IMR-90 (cell line): ENCODE measurements at regions not wholly inside any gene's neighbourhood (a gene's known extent, or its start where the extent isn't known, plus 50 kb on each side); places are given as distances from the start of the nearest gene placed in this dataset.

Source experiments
- ATAC-seq: fragments of 200-7000 bp; cut with Tn5 transposase; 2 replicates; pipeline ENCODE4 v1.9.1; 2020; ENCODE audit warnings: low read depth, mild to moderate bottlenecking, moderate library complexity
- BruUV-seq: library from RNA; stranded (reverse); fragments of 400-500 nt; replicated peaks from 2 replicates; lab custom pipeline; 2021; lab: Mats Ljungman, UMichigan
- CTCF ChIA-PET: fragments of 300-600 bp; formaldehyde crosslinking; extraction: SDS; loops from one replicate; lab custom pipeline; 2021; ENCODE audit warnings: antibody characterized with exemption; lab: Yijun Ruan, JAX
- POLR2A ChIA-PET: fragments of 300-600 bp; sonication (Branson Sonifier 250); formaldehyde crosslinking; loops from one replicate; lab custom pipeline; 2022; ENCODE audit warnings: antibody characterized with exemption; ENCODE audit not compliant: unreplicated experiment; lab: Charles Lee
- DNase-seq: peaks from one replicate; pipeline ENCODE4 v3.0.0; 2013
- H2AFZ ChIP-seq: replicated peaks from 2 replicates; pipeline ENCODE3; 2013; ENCODE audit warnings: low read length, mild to moderate bottlenecking; ENCODE audit not compliant: poor library complexity
- H2AK5ac ChIP-seq: 2 replicates; pipeline ENCODE4 v1.6.1; 2013; ENCODE audit warnings: low read depth, low read length, inconsistent platforms
- H2AK9ac ChIP-seq: replicated peaks from 2 replicates; pipeline ENCODE3; 2013; ENCODE audit warnings: mild to moderate bottlenecking, low read depth, low read length, moderate library complexity; ENCODE audit not compliant: poor library complexity
- H2BK120ac ChIP-seq: 2 replicates; pipeline ENCODE4 v1.6.1; 2013; ENCODE audit warnings: low read depth, low read length, inconsistent platforms
- H2BK15ac ChIP-seq: 3 replicates; pipeline ENCODE4 v1.6.1; 2013; ENCODE audit warnings: low read depth, low read length, inconsistent platforms
- H2BK20ac ChIP-seq: 2 replicates; pipeline ENCODE4 v1.6.1; 2013; ENCODE audit warnings: low read depth, mild to moderate bottlenecking, inconsistent platforms, low read length, moderate library complexity
- H2BK5ac ChIP-seq: 2 replicates; pipeline ENCODE4 v1.6.1; 2013; ENCODE audit warnings: mild to moderate bottlenecking, low read depth, low read length, inconsistent platforms; ENCODE audit not compliant: poor library complexity, severe bottlenecking
- H3K14ac ChIP-seq: replicated peaks from 2 replicates; pipeline ENCODE4 v1.6.1; 2013; ENCODE audit warnings: low read depth, low read length, inconsistent platforms
- H3K18ac ChIP-seq: 2 replicates; pipeline ENCODE4 v1.6.1; 2013; ENCODE audit warnings: low read depth, low read length, control low read depth
- H3K23ac ChIP-seq: 2 replicates; pipeline ENCODE4 v1.6.1; 2013; ENCODE audit warnings: low read depth, low read length, inconsistent platforms
- H3K27ac ChIP-seq: 2 replicates; pipeline ENCODE4 v1.5.1; 2013; ENCODE audit warnings: mild to moderate bottlenecking, control low read depth, low read length; ENCODE audit not compliant: insufficient read depth
- H3K27me3 ChIP-seq: 2 replicates; pipeline ENCODE4 v1.6.1; 2013; ENCODE audit warnings: low read length; ENCODE audit not compliant: control insufficient read depth, insufficient read depth
- H3K36me3 ChIP-seq: 2 replicates; pipeline ENCODE4 v1.6.1; 2013; ENCODE audit warnings: low read length, mixed read lengths; ENCODE audit not compliant: control insufficient read depth, insufficient read depth
- H3K4ac ChIP-seq: 2 replicates; pipeline ENCODE4 v1.6.1; 2013; ENCODE audit warnings: low read depth, low read length, inconsistent platforms
- H3K4me1 ChIP-seq: 2 replicates; pipeline ENCODE4 v1.6.1; 2013; ENCODE audit warnings: low read length, mixed read lengths; ENCODE audit not compliant: control insufficient read depth, insufficient read depth
- H3K4me2 ChIP-seq: 2 replicates; pipeline ENCODE4 v1.6.1; 2013; ENCODE audit warnings: low read depth, mild to moderate bottlenecking, control low read depth, low read length, moderate library complexity
- H3K4me3 ChIP-seq: 2 replicates; pipeline ENCODE4 v1.5.1; 2013; ENCODE audit warnings: low read depth, mild to moderate bottlenecking, control low read depth, low read length, moderate library complexity; ENCODE audit not compliant: insufficient read depth
- H3K56ac ChIP-seq: 2 replicates; pipeline ENCODE4 v1.6.1; 2013; ENCODE audit warnings: low read length, inconsistent platforms; ENCODE audit not compliant: insufficient read depth; ENCODE audit errors: extremely low read depth
- H3K79me1 ChIP-seq, 2 experiments: 2 replicates each; pipeline ENCODE4 v1.6.1; 2013; ENCODE audit warnings: low read length in 2 of 2, inconsistent platforms in 1 of 2, low read depth in 1 of 2
- H3K9ac ChIP-seq: 2 replicates; pipeline ENCODE4 v1.6.1; 2013; ENCODE audit warnings: low read depth, low read length, control low read depth
- H3K9me1 ChIP-seq: 2 replicates; pipeline ENCODE4 v1.6.1; 2013; ENCODE audit warnings: low read length, inconsistent platforms; ENCODE audit not compliant: insufficient read depth
- H3K9me3 ChIP-seq: 2 replicates; pipeline ENCODE4 v1.6.1; 2013; ENCODE audit warnings: low read length; ENCODE audit not compliant: control insufficient read depth, insufficient read depth
- H4K20me1 ChIP-seq: 2 replicates; pipeline ENCODE4 v1.6.1; 2013; ENCODE audit warnings: low read length, inconsistent platforms; ENCODE audit not compliant: insufficient read depth
- H4K5ac ChIP-seq: 2 replicates; pipeline ENCODE4 v1.6.1; 2013; ENCODE audit warnings: mild to moderate bottlenecking, low read depth, low read length, control low read depth
- H4K8ac ChIP-seq, 2 experiments: 2 replicates each; pipeline ENCODE4 v1.6.1; 2013; ENCODE audit warnings: low read depth in 2 of 2, low read length in 2 of 2, control low read depth in 1 of 2, inconsistent platforms in 1 of 2
- H4K91ac ChIP-seq: 2 replicates; pipeline ENCODE4 v1.6.1; 2013; ENCODE audit warnings: low read depth, low read length, inconsistent platforms; ENCODE audit not compliant: insufficient read depth
- BHLHE40 ChIP-seq: fragments of 150-350 bp; IDR thresholded peaks from 2 replicates; pipeline ENCODE4 v1.6.1; 2016; ENCODE audit warnings: mild to moderate bottlenecking, low read depth, low read length
- WGBS, 2 experiments: methylation state at CpG; one replicate each; pipeline versions ENCODE4 v1.1.5 to v1.1.7; 2013; ENCODE audit warnings: missing lambda C conversion rate in 2 of 2; ENCODE audit not compliant: insufficient read length in 1 of 2; ENCODE audit errors: extremely low coverage in 2 of 2; 5-methylcytosine and 5-hydroxymethylcytosine counted together
- dilution Hi-C: fragments of 300-500 bp; cut with HindIII; formaldehyde crosslinking; loops from one replicate; pipeline ENCODE4 v1.14.3; 2018; ENCODE audit warnings: low sequenced_read_pairs; ENCODE audit not compliant: unreplicated experiment
- in situ Hi-C: fragments of 300-500 bp; cut with MboI; formaldehyde crosslinking; loops from 3 replicates; pipeline ENCODE4 v1.14.3; 2019; ENCODE audit warnings: low sequenced_read_pairs, inconsistent platforms, mixed read lengths
- intact Hi-C: fragments of 100-400 bp; cut with micrococcal nuclease; formaldehyde crosslinking; loops from 2 replicates; pipeline ENCODE4 v1.10.0; 2022
- TF ChIP-seq, protein P1 (sequence below): conservative IDR thresholded peaks from 2 replicates; pipeline ENCODE4 v1.5.1; 2012; ENCODE audit warnings: mild to moderate bottlenecking, low read depth, low read length, improper control_type of control experiment

- Histone ChIP-seq H2AK5ac (no peak overlapping the region), H3K9me1 (no peaks in the 10 kb centered on the region), H3K23ac (no peak overlapping the region), H3K14ac (no peak overlapping the region), H2AK9ac (no peak overlapping the region), H3K9ac (no peak overlapping the region), H3K18ac (no peak overlapping the region), H3K27ac (no peak overlapping the region), H3K4me1 (no peaks in the 10 kb centered on the region), H2BK5ac (no peak overlapping the region), H2BK20ac (no peak overlapping the region), H4K8ac (no peak overlapping the region), H2BK120ac (no peak overlapping the region), H3K4ac (no peak overlapping the region), H2AFZ (no peak overlapping the region), H3K36me3 (no peaks in the 10 kb centered on the region), H3K79me1 (no peaks in the 10 kb centered on the region), H3K9me3 (no peaks in the 10 kb centered on the region), H3K4me3 (no peak overlapping the region), H3K56ac (no peak overlapping the region), H4K5ac (no peak overlapping the region), H4K20me1 (no peaks in the 10 kb centered on the region), H4K91ac (no peak overlapping the region), H2BK15ac (no peak overlapping the region), H3K27me3 (no peaks in the 10 kb centered on the region), H3K4me2 (no peak overlapping the region)
- TF ChIP-seq, protein P1, sequence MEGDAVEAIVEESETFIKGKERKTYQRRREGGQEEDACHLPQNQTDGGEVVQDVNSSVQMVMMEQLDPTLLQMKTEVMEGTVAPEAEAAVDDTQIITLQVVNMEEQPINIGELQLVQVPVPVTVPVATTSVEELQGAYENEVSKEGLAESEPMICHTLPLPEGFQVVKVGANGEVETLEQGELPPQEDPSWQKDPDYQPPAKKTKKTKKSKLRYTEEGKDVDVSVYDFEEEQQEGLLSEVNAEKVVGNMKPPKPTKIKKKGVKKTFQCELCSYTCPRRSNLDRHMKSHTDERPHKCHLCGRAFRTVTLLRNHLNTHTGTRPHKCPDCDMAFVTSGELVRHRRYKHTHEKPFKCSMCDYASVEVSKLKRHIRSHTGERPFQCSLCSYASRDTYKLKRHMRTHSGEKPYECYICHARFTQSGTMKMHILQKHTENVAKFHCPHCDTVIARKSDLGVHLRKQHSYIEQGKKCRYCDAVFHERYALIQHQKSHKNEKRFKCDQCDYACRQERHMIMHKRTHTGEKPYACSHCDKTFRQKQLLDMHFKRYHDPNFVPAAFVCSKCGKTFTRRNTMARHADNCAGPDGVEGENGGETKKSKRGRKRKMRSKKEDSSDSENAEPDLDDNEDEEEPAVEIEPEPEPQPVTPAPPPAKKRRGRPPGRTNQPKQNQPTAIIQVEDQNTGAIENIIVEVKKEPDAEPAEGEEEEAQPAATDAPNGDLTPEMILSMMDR, result peak; percentile 32
- no peak for TF ChIP-seq BHLHE40
- DNase-seq (peak; percentile 1), ATAC-seq (0 out of 2 replicates have a peak, but pooled peaks have one; percentile 29)
- ChIA-PET CTCF (interaction anchor here (1.2 kb wide), 1 partner anchor 10 kb away, joined by 3 read pairs; no protein-coding TSS in a partner anchor), POLR2A (no interaction called here)
- dilution Hi-C loops, result no loop called here
- WGBS, 2 experiments, result 62% methylated on average over 3 of the region's 3 CpGs; no CpG with 5 or more reads in 1 of the 2 experiments
- in situ Hi-C loops, result no loop called here
- intact Hi-C loops, result no loop called here
- no TSS peak for BruUV-seq
Measured at GRCh38 chr6:117776441-117776840, 101.2 kb downstream of the NUS1 start.
